ENCODE measurements at regions not wholly inside any gene's neighbourhood (a gene's known extent, or its start where the extent isn't known, plus 50 kb on each side); places are given as distances from the start of the nearest gene placed in this dataset.

DNA sequence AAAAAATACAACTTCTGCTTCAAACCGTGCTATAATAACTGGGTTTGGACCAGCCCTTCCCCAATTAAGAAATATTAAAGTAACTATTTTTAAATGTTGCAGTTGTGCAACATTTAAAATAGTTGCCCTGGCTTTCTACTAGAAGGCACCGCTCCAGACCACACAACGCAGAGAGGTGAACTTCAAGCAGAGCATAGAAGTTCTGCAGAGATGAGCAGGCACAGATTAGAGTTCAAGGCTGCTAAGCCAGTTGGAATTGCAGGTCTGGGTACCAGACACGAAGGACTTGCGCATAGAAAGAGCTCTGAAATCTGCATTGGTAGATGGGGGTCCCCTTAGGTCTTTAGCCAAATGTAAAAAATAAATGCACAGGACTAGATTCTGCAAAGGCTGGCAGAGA, 58.7 kb upstream of the GALNT10 start:
- Histone ChIP-seq H3K9ac (replicated peaks in 1 of 4; ENCODE audit: extremely low read depth in 1 of 4, low read depth in 3 of 4, low read length in 3 of 4) (no peak overlapping the region), H3K79me2 (ENCODE audit: control insufficient read depth in 1 of 2, insufficient read depth in 2 of 2, low read length in 2 of 2) (no peaks in the 10 kb centered on the region), H3K23me2 (ENCODE audit: low read depth, low read length) (no peaks in the 10 kb centered on the region), H2BK20ac (ENCODE audit: low read length) (no peak overlapping the region), H3K23ac (ENCODE audit: insufficient read length) (no peak overlapping the region), H3K36me3 (ENCODE audit: control insufficient read depth in 2 of 4, insufficient read depth in 4 of 4, low read length in 3 of 4) (no peaks in the 10 kb centered on the region), H3K4me3 (ENCODE audit: extremely low read depth in 1 of 4, insufficient read depth in 2 of 4, low read depth in 3 of 4, low read length in 4 of 4) (no peak overlapping the region), H3K4me1 (replicated peaks in 1 of 4; ENCODE audit: control insufficient read depth in 3 of 4, insufficient read depth in 4 of 4, low read length in 3 of 4) (peaks cover 0 to 3% (median 0%) of the 10 kb centered on the region in 4 experiments; a peak in 1 of 7 replicates), H3K9me3 (ENCODE audit: insufficient read depth in 2 of 2, low read depth in 1 of 2, low read length in 1 of 2) (no peaks in the 10 kb centered on the region), H3K27ac (ENCODE audit: low read depth, low read length) (no peak overlapping the region), H4K91ac (replicated peaks; ENCODE audit: insufficient read length, low read length) (no peak overlapping the region), H4K8ac (ENCODE audit: extremely low read depth, insufficient read depth, low read length) (no peak overlapping the region), H4K5ac (ENCODE audit: insufficient read length, low read depth, low read length) (no peak overlapping the region), H3K4ac (replicated peaks; ENCODE audit: insufficient read length, low read depth, low read length) (no peak overlapping the region), H3K56ac (replicated peaks; ENCODE audit: insufficient read length, low read depth, low read length) (no peak overlapping the region), H2BK12ac (ENCODE audit: low read depth, low read length) (no peak overlapping the region), H2BK15ac (ENCODE audit: low read length) (no peak overlapping the region), H3K4me2 (ENCODE audit: insufficient read depth in 1 of 2, low read depth in 2 of 2, low read length in 2 of 2) (no peak overlapping the region), H4K20me1 (replicated peaks in 1 of 2; ENCODE audit: control insufficient read depth in 1 of 2, insufficient read depth in 2 of 2, low read length in 2 of 2) (no peaks in the 10 kb centered on the region), H2AK5ac (ENCODE audit: low read depth, low read length) (no peak overlapping the region), H3K18ac (ENCODE audit: extremely low read depth, low read length) (no peak overlapping the region), H3K14ac (ENCODE audit: insufficient read length) (no peak overlapping the region), H2BK5ac (ENCODE audit: low read depth, low read length) (no peak overlapping the region), H3K27me3 (replicated peaks in 1 of 4; ENCODE audit: control insufficient read depth in 3 of 4, extremely low read depth in 1 of 4, insufficient read depth in 3 of 4, low read length in 3 of 4) (no peaks in the 10 kb centered on the region), H3K79me1 (ENCODE audit: low read depth, low read length) (no peaks in the 10 kb centered on the region), H2BK120ac (replicated peaks; ENCODE audit: low read depth, low read length) (no peak overlapping the region), H2AFZ (ENCODE audit: low read length) (no peak overlapping the region)
- ChIA-PET POLR2A (ENCODE audit: partially characterized antibody) (no interaction called here), CTCF (ENCODE audit: partially characterized antibody) (interaction anchor here (0.6 to 4.6 kb wide), 3 partner anchors 9 to 790 kb away, joined by 3 to 26 read pairs (median 3); no protein-coding TSS in a partner anchor)
- 86% methylated on average over 5 of the region's 5 CpGs; no CpG with 5 or more reads in 1 of the 2 experiments for WGBS, 2 experiments (ENCODE audit: extremely low coverage in 1 of 2, insufficient coverage in 1 of 2, insufficient read length in 1 of 2, insufficient replicate concordance in 2 of 2, low coverage in 1 of 2, low lambda C conversion rate in 2 of 2, missing lambda C conversion rate in 1 of 2)
- FAIRE-seq (no peak), DNase-seq (ENCODE audit: low read depth in 1 of 2, low spot score in 2 of 2) (no peak)
- TF ChIP-seq POU5F1 (IDR thresholded peaks at IDR 0.05; ENCODE audit: low read depth, low read length) (no peak), SP4 (IDR thresholded peaks at IDR 0.05; ENCODE audit: low read length) (no peak), JUND (IDR thresholded peaks at IDR 0.05; ENCODE audit: low read length) (no peak), SIN3A (conservative IDR thresholded peaks at IDR 0.05 in 1 of 2, IDR thresholded peaks at IDR 0.05 in 1 of 2; ENCODE audit: low read depth in 1 of 2, low read length in 2 of 2) (no peak), RAD21 (IDR thresholded peaks at IDR 0.05 in 1 of 2, conservative IDR thresholded peaks at IDR 0.05 in 1 of 2; ENCODE audit: low read depth in 2 of 2, low read length in 2 of 2) (no peak), CTBP2 (IDR thresholded peaks at IDR 0.05; ENCODE audit: borderline replicate concordance, insufficient read depth, insufficient read length, low read length) (no peak), CEBPB (IDR thresholded peaks at IDR 0.05; ENCODE audit: low read depth, low read length) (no peak), TAF1 (IDR thresholded peaks at IDR 0.05; ENCODE audit: low read depth, low read length) (no peak), JUN (IDR thresholded peaks at IDR 0.05; ENCODE audit: low read depth, low read length) (no peak)
- TF ChIP-seq, protein P1, sequence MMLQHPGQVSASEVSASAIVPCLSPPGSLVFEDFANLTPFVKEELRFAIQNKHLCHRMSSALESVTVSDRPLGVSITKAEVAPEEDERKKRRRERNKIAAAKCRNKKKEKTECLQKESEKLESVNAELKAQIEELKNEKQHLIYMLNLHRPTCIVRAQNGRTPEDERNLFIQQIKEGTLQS (IDR thresholded peaks at IDR 0.05; ENCODE audit: insufficient read depth, low read depth, low read length) = no peak
- TF ChIP-seq, protein P2, sequence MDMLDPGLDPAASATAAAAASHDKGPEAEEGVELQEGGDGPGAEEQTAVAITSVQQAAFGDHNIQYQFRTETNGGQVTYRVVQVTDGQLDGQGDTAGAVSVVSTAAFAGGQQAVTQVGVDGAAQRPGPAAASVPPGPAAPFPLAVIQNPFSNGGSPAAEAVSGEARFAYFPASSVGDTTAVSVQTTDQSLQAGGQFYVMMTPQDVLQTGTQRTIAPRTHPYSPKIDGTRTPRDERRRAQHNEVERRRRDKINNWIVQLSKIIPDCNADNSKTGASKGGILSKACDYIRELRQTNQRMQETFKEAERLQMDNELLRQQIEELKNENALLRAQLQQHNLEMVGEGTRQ (IDR thresholded peaks at IDR 0.05; ENCODE audit: low read length) = no peak
